Testis (tissue), 2 donors: ENCODE measurements at regions not wholly inside any gene's neighbourhood (a gene's known extent, or its start where the extent isn't known, plus 50 kb on each side); places are given as distances from the start of the nearest gene placed in this dataset.

Source experiments
- POLR2A ChIP-seq: fragments of 450-650 bp; IDR thresholded peaks from one replicate; pipeline ENCODE4 v1.6.1; 2017; ENCODE audit warnings: antibody characterized with exemption, mild to moderate bottlenecking, moderate library complexity
- TF ChIP-seq, protein P1 (sequence below), 3 experiments: fragments of 450-650 bp in 2 of 3; fragments of 200-600 bp in 1 of 3; sonication (generic) in 1 of 3; IDR thresholded peaks; one replicate each; pipeline ENCODE4 v1.5.1; 2016 to 2019; ENCODE audit warnings: antibody characterized with exemption in 3 of 3, mild to moderate bottlenecking in 2 of 3, moderate library complexity in 1 of 3

DNA sequence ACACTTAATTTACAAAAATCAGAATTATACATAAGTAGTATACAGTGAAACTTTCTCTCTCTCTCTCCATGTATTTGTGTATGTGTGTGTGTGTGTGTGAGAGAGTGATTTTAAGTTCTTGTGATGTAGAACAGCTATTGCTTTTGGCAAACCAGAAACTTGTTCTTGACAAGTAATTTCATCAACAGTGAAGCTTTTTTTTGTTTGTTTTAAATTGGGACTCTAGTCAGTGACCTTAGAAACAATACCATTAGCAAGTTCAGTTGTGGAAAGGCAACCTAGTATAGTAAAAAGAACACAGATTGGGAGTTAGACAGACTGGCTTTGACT is 319.1 kb downstream of the PTEN start:
- TF ChIP-seq, protein P1, sequence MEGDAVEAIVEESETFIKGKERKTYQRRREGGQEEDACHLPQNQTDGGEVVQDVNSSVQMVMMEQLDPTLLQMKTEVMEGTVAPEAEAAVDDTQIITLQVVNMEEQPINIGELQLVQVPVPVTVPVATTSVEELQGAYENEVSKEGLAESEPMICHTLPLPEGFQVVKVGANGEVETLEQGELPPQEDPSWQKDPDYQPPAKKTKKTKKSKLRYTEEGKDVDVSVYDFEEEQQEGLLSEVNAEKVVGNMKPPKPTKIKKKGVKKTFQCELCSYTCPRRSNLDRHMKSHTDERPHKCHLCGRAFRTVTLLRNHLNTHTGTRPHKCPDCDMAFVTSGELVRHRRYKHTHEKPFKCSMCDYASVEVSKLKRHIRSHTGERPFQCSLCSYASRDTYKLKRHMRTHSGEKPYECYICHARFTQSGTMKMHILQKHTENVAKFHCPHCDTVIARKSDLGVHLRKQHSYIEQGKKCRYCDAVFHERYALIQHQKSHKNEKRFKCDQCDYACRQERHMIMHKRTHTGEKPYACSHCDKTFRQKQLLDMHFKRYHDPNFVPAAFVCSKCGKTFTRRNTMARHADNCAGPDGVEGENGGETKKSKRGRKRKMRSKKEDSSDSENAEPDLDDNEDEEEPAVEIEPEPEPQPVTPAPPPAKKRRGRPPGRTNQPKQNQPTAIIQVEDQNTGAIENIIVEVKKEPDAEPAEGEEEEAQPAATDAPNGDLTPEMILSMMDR (IDR thresholded peaks at IDR 0.05), result no peak
- TF ChIP-seq POLR2A, result no peak
